GM19324 (cell line): ENCODE measurements at regions not wholly inside any gene's neighbourhood (a gene's known extent, or its start where the extent isn't known, plus 50 kb on each side); places are given as distances from the start of the nearest gene placed in this dataset.

Experiments
- ATAC-seq: cut with Tn5 transposase; IDR thresholded peaks from one replicate; pipeline ENCODE4 v1.9.1; 2021; ENCODE audit warnings: mild to moderate bottlenecking, moderate library complexity; ENCODE audit not compliant: unreplicated experiment, low FRiP score

DNA sequence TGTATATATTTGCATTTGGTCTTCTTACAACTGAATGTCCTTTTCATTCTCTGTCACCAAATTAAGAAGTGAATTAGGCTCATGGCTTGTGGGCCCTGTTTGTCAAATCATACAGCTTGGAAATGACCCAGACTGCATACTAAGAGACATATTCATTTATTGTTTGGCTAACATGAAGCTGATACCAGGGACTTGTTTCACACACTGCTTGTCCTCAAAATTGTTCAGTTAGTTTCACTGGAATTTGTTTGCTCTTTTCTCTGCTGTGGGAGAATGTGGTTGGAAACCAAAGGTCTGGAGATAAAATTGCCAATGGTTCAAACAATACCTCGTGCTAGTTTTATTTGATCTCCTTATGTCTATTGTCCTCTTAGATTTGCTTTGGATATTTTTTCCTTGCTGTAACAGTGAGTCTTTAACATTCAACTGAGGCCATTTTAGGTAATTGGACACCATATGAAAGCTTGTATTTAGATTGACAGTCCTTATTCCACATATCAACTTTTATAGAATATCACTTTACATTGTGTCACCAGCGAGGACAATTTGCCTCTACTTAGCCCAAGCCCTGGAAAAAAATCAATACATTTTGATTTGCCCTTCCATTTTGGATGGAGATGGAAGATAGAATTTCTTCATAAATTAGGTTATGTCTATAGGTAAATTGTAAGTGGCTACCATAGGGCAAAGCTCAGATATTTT, 144.3 kb upstream of the MTAP start:
- ATAC-seq = no peak

DNA sequence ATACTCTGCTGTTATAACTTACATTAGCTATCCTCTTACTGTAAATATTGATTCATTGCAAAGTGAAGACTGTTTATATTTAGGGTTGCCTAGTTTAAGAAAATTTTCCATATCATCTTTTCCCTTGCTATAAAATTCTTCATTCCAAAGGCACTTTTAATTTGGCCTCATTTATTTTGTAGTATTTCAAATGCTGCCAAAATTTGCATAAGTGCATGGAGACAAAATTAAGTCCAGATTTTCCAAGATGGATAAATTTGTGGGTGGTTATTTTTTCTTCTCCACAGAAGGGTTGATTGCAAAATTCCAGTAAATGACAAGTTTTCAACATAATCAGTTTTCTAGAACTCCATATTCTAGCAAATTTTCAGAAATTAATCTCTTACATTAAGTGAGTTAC, 141.5 kb upstream of the MTAP start:
- no peak for ATAC-seq

DNA sequence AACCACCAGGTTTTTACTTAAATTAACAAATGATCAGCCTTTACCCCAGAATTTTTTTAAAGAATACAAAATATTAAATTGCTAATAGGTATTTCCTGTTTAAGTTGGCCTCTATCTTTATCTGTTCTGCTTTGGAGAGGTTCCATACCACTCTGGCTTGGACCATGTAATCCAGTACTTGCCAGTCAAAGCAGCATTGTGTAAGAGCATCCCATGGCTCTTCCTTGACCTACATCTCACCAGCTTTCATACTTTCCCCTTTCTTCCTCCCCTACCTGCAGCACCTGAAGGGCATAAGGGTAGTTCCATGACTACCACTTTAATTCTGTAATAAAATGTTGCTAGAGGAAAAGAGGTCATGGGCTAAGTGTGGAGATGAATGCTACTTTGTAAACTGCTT, 140.8 kb upstream of the MTAP start:
- no peak for ATAC-seq

DNA sequence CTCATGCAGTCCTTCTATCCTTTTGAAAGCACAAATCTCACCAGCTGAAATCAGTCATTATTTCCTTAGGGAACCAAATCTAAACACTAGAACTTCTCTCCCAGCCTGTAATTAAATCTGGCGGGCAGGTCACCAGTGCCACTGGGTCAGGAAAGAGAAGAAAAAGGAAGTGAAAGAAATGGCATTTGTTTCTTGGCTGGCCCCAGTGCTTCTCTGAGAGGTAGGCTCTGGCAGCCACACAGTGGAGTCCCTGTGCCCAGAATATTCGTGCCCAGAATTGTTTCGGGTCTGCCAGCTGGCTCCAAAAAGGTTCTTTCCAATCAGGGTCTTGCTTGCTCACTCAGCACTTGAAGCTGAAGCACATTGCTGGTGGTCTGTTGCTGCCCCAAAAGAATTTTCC, 133.9 kb upstream of the MTAP start:
- ATAC-seq = no peak

DNA sequence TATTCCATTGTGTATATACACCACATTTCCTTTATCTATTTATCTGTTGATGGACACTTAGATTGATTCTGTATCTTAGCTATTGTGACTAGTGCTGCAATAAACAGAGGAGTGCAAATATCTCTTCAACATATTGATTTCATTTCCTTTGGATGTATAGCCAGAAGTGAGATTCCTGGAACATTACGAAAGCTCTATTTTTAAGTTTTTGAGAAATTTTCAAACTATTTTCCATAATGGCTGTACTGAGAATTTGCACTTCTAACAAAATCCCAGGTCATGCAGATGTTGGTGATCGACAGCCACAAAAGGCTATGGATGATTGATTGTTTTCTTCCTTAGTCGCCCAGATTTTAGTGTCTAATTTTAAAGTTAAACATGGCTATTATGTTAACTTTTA, 132.7 kb upstream of the MTAP start:
- no peak for ATAC-seq

DNA sequence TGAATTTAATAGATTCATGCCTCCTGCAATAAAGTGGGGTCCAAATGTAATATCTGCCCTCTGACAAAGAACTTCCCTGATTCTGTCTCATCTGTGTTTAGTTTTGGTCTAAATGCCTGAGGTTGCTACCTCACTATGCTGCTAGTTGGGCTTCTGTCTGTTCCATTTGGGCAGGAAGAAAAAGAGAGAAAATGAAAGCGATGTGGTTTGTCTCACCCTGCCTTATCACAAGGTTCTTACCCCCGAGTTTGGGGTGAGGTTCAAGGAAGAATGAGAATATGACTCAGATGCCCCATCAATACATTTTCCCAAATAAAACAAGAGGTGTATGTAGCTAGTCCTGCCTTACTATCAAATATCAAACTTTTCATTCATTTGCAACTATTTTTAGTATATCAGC, 132.1 kb upstream of the MTAP start:
- ATAC-seq = no peak

DNA sequence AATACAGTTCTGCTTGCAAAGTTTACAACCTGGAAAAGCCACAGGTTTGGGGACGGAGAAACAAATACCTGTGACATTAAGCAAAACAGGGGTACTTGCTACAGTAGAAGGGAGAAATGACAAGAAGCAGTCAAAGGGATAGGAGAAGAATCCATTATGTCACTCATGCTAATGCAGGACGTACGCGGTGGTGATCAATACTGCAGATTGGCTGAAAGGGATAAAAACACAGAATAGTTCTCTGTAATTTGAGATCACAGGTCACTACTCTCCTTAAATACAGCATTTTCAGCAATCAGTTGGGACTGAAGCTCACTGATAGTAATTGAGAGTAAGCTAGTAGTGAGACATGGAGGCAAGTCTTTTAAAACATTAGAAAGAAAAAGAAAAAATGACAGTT, 130.3 kb upstream of the MTAP start:
- no peak for ATAC-seq

DNA sequence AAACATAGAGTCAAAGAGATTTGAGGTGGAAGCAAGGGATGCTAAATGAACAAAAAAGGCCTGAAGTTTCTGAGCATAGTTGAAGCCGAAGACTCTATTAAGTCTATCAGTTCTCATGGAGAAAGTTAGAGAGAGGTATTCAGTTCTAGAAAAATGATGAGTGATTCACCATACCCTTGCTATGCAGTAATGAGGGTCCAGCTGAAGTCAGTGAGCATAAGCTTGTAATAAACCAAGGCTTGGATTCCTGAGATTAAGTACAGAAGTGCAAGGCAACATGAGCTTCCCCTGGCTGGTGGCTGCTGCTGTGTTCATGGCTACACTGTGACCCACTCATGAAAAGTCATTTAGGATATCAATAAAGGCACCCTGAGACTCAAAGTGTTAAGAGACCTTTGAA, 129.7 kb upstream of the MTAP start:
- ATAC-seq = no peak

DNA sequence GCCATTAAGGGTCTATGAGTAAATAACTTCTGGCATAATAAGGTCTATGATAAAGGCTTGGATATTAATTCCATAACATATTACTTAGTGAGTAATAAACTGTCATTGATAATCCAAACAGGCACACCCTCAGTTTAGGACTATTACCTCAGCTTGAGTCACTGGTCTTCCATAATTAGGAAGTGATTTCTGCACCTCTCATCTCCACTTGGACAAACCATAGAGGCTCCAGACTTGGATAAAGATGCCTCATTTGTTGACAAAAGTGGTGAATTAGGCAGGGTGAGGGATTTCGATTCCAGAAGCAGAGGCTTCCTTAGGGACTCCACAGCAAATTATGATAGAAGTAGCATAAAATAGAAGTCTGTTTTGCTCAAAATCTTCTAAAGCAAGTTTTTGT, 127.5 kb upstream of the MTAP start:
- no peak for ATAC-seq

DNA sequence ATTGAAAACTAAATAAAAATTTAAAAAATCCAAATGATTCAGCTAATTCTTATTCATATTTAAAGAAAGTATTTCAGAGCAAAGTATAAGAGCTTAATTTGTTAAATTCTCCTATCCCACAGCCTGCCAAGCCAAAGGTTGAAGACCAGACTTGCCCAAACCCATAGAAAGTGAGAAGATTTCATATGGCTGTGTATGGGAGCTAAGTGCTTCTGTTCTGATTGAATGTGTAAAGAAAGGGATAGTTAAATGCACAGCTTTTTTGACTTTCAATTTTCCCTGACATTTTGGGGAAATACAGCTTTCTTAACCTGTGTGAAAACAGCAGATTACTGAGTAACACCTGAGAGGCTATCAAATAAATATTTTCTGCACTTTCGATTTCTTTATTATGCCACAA, 125.0 kb upstream of the MTAP start:
- no peak for ATAC-seq

DNA sequence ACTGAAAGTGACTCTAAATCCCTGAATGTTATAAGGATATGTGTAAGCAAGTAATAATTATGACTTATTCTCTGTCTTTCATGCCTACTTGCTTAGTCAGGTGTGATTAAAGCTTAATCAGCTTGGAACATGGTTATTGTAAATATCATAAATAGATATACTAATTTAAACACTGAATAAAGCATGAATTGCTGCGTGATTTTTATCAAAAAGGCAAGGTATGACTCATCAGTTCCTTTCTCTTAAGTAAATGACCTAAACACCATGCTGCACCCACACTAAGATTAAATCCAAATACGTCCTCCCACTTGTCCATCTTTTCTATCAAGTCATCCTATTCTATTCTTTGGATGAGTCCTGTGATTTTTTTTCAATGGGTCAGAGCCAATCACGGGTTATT, 124.6 kb upstream of the MTAP start:
- no peak for ATAC-seq

DNA sequence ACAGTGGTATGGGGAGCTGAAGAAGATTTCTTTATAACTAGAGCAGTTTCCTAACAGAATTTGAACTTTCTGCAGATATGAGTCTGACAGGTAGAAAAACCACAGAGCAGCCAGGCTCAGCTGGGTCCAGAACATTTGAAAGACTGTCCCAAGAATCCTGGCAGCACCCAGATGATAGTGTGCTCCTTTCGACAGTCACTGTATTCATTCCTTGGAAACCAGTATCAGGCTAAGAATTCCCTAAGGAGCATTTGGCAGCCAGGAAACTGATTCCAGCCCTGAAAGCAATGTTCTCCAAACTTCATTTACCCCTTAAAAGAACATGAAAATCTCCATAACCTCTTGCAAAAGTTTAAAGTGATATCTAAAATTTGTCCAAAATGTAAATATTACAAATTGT, 123.0 kb upstream of the MTAP start:
- no peak for ATAC-seq

DNA sequence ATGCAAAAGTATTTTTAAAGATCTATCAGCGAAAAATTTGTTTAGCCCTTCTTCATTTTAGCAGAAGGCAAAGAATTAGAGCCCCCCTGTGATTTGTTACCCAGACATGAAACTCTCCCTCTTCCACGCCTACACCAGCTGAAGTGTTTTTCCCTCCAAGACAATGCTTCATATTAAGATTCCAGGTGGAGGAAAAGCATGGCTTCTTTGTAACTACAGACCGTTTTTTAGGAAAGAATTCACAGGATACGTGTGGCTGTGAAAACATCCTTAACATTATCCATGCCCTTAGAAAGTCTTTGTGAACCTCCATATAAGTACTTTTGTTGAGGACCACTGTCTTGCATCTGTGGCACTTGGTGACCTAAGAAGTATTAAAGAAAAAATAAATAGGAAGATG, 121.8 kb upstream of the MTAP start:
- ATAC-seq = no peak

DNA sequence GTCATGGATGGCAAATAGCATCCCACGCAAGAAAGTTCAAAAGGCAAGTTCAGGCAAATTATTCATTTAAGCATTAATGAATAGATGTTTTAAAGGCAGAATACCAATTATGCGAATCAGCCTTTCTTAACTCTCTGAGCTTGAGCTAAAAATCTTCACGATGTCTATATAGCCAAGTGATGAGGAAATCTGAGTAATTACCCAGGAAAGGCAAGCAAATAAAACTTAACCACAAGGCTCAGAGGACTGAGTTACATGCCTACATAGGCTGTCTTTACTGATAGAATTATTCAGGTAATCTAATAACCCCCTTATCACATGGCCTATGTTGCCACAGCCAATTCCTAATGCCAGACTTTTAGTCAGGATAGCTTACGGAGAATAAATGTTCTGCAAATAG, 120.8 kb upstream of the MTAP start:
- no peak for ATAC-seq

DNA sequence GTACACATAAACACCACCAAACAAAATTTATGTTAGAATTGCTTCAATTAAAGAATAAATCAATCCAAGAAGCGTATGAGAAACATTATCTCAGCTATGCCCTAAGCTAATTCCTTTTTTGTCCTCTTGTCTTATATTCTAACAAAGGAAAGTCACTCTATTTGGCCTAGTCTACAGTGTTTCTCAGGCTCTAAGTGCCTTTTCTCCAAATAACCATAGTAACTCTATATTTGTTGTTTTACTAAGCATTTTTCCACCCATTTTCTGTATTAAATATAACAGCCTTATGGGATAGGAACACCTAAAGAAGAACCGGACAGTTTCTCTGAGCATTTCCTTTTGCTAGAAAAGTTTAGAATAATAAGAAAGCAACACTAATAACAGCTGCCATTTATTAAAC, 120.1 kb upstream of the MTAP start:
- ATAC-seq = no peak

DNA sequence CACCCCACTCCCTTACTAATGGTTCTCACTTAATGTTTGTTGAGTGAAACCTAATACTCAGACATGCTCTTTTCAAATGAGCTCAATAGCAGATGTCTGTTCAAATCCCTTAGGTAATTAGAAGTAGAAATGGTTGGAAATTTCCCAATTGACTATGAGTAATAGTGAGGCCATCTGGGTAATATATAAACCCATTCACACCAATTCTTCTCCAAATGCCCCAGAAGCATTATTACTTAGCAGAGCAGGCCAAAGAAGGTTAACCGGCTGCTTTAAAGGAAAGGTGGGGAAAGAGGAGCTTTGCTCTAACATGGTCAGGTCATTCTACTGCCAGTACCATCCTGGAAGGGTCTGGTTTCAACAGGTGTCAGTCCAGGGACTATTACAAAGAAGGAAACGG, 119.5 kb upstream of the MTAP start:
- no peak for ATAC-seq

DNA sequence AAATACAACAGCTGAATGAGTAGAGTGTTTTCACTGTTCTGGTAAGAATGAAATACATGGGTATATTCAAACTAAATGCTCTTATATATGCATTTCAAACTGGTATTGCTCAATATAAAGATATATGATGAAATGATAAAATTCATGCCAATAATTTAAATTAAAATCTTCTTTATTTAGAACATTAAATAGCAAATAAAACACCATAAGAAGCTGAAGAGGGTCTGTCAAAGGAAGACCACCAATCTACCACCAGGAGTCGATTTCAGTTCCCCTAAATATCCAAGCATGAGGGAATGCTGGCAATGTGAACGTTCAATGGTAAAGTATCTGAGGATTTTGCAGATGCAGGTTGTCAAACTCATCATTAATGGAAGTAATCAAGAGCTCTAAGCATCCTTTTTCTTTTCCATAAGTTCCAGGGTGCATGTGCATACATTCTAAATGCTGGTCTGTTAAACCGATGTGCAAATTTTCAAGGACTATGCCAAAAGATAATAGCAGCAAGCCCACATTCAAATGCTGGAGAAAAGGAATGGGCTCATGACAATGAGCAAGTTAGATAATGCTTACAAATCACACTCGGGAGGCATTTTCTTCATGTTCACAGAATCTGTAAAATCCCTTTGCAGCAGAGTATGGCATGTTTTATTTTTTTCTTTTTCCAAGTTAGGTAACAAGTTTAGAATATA, 118.8 kb upstream of the MTAP start:
- ATAC-seq = no peak

DNA sequence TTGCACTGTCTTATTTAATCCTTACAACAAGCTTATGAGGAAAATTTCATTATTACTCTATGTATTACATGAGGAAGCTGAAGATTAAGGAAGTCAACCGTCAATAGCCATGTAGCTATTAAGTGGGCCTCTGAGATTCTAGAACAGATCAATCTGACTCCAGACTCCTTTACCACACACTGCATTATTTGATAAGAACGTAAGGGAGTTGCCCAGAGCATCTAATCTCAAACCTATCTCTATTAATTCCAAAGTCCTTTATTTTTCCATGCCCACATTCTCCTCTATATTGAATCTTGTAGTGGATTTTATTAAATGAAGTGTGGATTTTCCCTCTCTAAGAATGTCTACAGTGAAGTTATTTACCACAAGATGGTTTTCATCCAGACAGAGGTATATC, 118.2 kb upstream of the MTAP start:
- ATAC-seq = no peak

DNA sequence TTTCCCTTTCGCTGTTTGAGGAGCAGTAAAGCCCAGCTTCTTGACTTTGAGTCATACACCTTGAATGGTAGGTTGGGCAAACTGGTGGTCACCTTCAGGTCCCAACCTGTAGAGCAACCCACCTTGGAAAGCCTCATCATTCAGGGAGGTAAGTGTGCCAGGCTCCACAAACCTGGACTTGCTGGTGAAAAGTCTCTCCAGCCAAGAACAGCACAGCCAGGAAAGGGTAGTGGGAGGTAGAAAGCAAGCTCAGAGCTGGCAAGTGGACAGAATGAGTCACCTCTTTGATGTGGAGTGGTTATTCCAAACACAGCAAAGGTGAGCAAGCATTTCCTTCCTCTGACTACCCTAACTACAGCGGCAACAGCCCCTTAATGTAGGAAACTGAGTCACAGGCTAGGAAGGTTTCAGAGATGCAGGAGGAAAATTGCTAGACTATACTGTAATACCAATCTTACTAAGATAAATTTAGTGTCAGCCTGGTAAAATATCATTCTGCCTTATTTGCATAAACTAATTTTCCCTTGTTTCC, 117.5 kb upstream of the MTAP start:
- no peak for ATAC-seq

DNA sequence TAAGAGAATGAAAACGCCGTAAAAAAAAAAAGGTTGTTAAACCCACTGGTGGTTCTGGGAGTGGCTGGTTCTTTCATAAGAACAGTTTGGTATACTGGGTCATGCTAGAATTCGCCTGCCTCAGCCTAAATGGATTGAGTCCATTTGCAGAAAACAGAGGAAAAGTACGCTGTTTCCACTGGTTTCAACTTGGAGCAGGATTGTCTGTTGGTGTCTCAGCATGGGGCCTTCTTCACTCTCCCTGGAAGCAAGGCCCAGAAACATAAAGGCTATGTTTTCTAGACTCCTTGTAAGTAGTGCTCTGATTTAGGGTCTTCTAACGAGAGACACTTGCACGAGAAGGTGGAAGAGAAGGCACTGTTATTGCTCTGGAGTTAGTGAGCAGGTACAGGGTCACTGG, 116.9 kb upstream of the MTAP start:
- ATAC-seq = no peak

DNA sequence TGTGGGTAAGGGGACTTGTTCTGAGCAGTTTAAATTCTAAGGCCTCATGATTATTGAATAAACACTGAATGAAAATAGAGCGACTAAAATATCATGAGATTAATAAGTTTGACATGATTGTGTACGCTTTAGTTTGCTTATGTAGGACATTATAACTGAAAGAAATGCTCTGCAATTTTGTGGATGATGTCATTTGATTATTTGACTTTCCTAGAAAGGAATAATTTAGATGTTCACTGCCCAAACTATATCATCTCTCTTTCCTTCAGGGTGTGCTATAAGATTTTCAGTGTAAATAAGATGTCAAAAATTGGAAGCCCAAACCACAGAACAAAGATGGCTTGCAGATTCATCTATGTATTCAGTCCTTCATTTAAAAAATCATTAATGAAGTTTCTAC, 115.7 kb upstream of the MTAP start:
- no peak for ATAC-seq

DNA sequence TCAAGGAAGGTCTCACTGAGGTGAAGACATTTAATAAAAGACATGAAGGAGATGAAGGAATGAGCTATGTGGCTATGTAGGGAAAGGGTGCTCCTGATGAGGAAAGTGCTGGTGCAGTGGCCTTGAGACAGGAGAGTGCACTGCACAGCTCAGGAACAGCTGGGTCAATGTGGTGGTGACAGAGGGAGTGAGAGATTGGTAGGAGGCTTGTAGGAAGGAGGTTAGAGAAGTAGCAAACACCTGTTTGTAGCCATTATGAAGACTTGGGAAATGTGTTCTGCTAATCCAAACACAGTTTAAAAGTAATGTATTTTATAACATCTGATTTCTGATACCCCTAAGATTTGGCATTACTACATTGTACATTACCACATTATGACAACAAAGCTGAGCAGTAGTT, 115.1 kb upstream of the MTAP start:
- ATAC-seq = no peak
